ENCODE measurements at regions not wholly inside any gene's neighbourhood (a gene's known extent, or its start where the extent isn't known, plus 50 kb on each side); places are given as distances from the start of the nearest gene placed in this dataset.

GRCh38 chr14:63800651-63801375, 52.0 kb upstream of the SYNE2 start:
- no peak overlapping the region for H3K4me3 ChIP-seq (ENCODE audit: low read length)
- DNase-seq (ENCODE audit: low read depth): peak; percentile 17
- TF ChIP-seq CTCF (IDR thresholded peaks at IDR 0.05; ENCODE audit: insufficient read depth, low read depth, low read length, missing control alignments): no peak

Data from epithelial cell of esophagus (primary cell).